A673 (cell line): ENCODE measurements at regions not wholly inside any gene's neighbourhood (a gene's known extent, or its start where the extent isn't known, plus 50 kb on each side); places are given as distances from the start of the nearest gene placed in this dataset.

Experiments used
- BruUV-seq: library from RNA; stranded (reverse); fragments of 400-500 nt; replicated peaks from 2 replicates; lab custom pipeline; 2021; lab: Mats Ljungman, UMichigan
- CTCF ChIA-PET: fragments of 300-600 bp; sonication (Branson Sonifier 250); formaldehyde crosslinking; loops from one replicate; lab custom pipeline; 2022; ENCODE audit warnings: antibody characterized with exemption; lab: Charles Lee
- POLR2A ChIA-PET: fragments of 300-600 bp; sonication (Branson Sonifier 250); formaldehyde crosslinking; loops from one replicate; lab custom pipeline; 2022; ENCODE audit warnings: antibody characterized with exemption; ENCODE audit not compliant: low non-redundant PET; lab: Charles Lee
- DNase-seq: peaks from one replicate; pipeline ENCODE4 v3.0.0-alpha.2; 2015; ENCODE audit warnings: low spot score
- H3K27ac ChIP-seq: fragments of 200-600 bp; sonication (generic); 2 replicates; pipeline ENCODE4 v1.5.1; 2016; ENCODE audit warnings: mixed run types, low read depth, mild to moderate bottlenecking, mixed read lengths, antibody characterized with exemption, low read length; ENCODE audit not compliant: poor library complexity, severe bottlenecking
- H3K27me3 ChIP-seq: fragments of 200-600 bp; sonication (generic); replicated peaks from 2 replicates; pipeline ENCODE4 v1.6.1; 2017; ENCODE audit warnings: mixed run types, low read depth, mild to moderate bottlenecking, mixed read lengths, antibody characterized with exemption, low read length; ENCODE audit not compliant: insufficient read depth, poor library complexity
- H3K36me3 ChIP-seq: fragments of 200-600 bp; sonication (generic); 2 replicates; pipeline ENCODE4 v1.6.1; 2016; ENCODE audit warnings: mixed run types, mild to moderate bottlenecking, mixed read lengths, antibody characterized with exemption, low read length; ENCODE audit not compliant: insufficient read depth, poor library complexity, severe bottlenecking
- H3K4me1 ChIP-seq: fragments of 200-600 bp; sonication (generic); 2 replicates; pipeline ENCODE4 v1.6.1; 2017; ENCODE audit warnings: mixed run types, mild to moderate bottlenecking, mixed read lengths, antibody characterized with exemption, low read length; ENCODE audit not compliant: insufficient read depth, poor library complexity, severe bottlenecking
- H3K4me3 ChIP-seq: fragments of 200-600 bp; sonication (generic); 2 replicates; pipeline ENCODE4 v1.5.1; 2016; ENCODE audit warnings: low read depth, mixed run types, mild to moderate bottlenecking, mixed read lengths, low read length; ENCODE audit not compliant: poor library complexity, severe bottlenecking
- H3K9me3 ChIP-seq: fragments of 200-600 bp; sonication (generic); 2 replicates; pipeline ENCODE4 v1.6.1; 2016; ENCODE audit warnings: mixed run types, low read depth, mild to moderate bottlenecking, mixed read lengths, antibody characterized with exemption, low read length; ENCODE audit not compliant: poor library complexity, severe bottlenecking
- CTCF ChIP-seq: fragments of 300-800, 200-600 bp; sonication (generic); conservative IDR thresholded peaks from 2 replicates; pipeline ENCODE4 v1.5.1; 2017; ENCODE audit warnings: low read depth, mild to moderate bottlenecking, antibody characterized with exemption, low read length, moderate library complexity, mixed read lengths
- EZH2 ChIP-seq: fragments of 200-600 bp; sonication (generic); IDR thresholded peaks from 2 replicates; pipeline ENCODE4 v1.6.1; 2017; ENCODE audit warnings: borderline replicate concordance, low read depth, mild to moderate bottlenecking, mixed read lengths, antibody characterized with exemption, low read length; ENCODE audit not compliant: poor library complexity, severe bottlenecking
- intact Hi-C: fragments of 100-400 bp; cut with micrococcal nuclease; formaldehyde crosslinking; loops from one replicate; pipeline ENCODE4 v1.10.0; 2022; ENCODE audit not compliant: unreplicated experiment

DNA sequence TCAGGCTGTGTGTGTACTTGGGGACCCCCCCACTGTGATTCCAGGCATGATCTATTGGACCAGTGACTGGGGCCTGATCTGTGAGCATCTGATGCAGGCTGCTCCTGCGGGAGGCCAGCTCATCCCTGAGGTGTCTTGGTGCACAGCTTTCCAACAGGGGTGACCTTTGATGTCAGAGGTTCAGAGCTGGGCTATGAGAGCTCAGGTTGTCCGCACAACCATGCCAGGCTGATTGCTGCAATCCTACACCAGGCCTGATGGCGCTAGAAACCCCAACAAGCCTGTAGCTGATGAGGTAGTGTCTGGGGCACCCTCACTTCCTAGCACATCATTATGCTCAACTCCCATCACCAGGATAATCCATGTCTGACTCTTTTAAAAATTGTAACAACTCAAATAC is 56.1 kb upstream of the CACNA2D3 start:
- intact Hi-C loops, result no loop called here
- Histone ChIP-seq H3K27me3 (no peaks in the 10 kb centered on the region), H3K4me3 (no peak overlapping the region), H3K4me1 (no peaks in the 10 kb centered on the region), H3K9me3 (no peaks in the 10 kb centered on the region), H3K36me3 (no peaks in the 10 kb centered on the region), H3K27ac (no peak overlapping the region)
- BruUV-seq, result no TSS peak
- ChIA-PET CTCF (no interaction called here), POLR2A (no interaction called here)
- TF ChIP-seq CTCF (no peak), EZH2 (no peak)
- no peak for DNase-seq

DNA sequence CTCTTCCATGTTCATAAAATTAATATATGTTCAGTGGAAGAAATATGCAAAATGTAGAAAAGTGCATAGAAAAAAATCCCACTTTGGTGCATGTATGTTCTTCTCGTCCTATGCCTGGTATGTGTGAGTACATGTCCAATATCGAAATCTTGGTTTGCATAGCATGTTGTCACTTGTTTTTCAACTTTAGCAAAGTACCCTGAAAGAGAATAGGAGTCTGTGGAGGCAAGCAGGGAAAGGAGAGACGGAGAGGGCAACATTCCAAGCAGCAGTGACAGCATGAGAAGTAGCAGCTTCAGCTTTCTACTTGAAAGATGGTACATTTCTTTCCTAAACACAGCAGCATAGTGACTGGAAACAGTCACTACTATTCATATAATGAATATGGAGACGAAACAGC is 56.8 kb upstream of the CACNA2D3 start:
- no peaks in the 10 kb centered on the region for H3K9me3 ChIP-seq
- H3K4me1 ChIP-seq, result no peaks in the 10 kb centered on the region
- intact Hi-C loops, result no loop called here
- H3K36me3 ChIP-seq, result no peaks in the 10 kb centered on the region
- POLR2A ChIA-PET, result no interaction called here
- no peak for TF ChIP-seq CTCF
- no peak for TF ChIP-seq EZH2
- H3K4me3 ChIP-seq, result no peak overlapping the region
- no peak overlapping the region for H3K27ac ChIP-seq
- no peaks in the 10 kb centered on the region for H3K27me3 ChIP-seq
- no TSS peak for BruUV-seq
- CTCF ChIA-PET, result no interaction called here
- no peak for DNase-seq

DNA sequence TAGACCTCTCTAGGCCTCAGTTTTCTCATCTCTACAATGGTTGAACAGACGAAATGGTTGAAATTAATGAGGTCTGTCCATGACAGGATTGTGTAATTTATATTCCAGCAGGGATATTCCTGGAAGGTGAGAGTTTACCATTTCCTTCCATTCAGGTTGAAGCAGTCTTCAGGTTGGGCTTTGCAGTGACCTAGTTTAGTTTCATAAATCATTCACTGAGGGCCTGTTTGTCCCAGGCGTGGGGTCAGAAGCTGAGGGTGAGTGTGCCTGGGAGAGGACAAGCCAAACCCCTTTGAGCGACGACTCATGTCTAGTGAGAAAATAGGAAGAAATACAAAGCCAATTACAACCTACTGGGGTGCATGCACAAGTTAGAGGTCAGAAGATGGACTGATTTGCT is 57.2 kb upstream of the CACNA2D3 start:
- H3K27ac ChIP-seq, result no peak overlapping the region
- BruUV-seq, result no TSS peak
- intact Hi-C loops, result no loop called here

More for the DNA sequence above, 57.2 kb upstream of the CACNA2D3 start:
- Histone ChIP-seq H3K9me3 (no peaks in the 10 kb centered on the region), H3K4me3 (no peak overlapping the region), H3K4me1 (no peaks in the 10 kb centered on the region), H3K27me3 (no peaks in the 10 kb centered on the region), H3K36me3 (no peaks in the 10 kb centered on the region)
- DNase-seq, result no peak
- TF ChIP-seq EZH2, result no peak
- no peak for TF ChIP-seq CTCF
- ChIA-PET CTCF (no interaction called here), POLR2A (no interaction called here)
